PC-9 (cell line): ENCODE measurements at regions not wholly inside any gene's neighbourhood (a gene's known extent, or its start where the extent isn't known, plus 50 kb on each side); places are given as distances from the start of the nearest gene placed in this dataset.

Experiments
- BruUV-seq: library from RNA; stranded (reverse); fragments of 400-500 nt; replicated peaks from 2 replicates; lab custom pipeline; 2021; lab: Mats Ljungman, UMichigan
- CTCF ChIA-PET: fragments of 300-600 bp; sonication (Branson Sonifier 250); formaldehyde crosslinking; loops from one replicate; lab custom pipeline; 2022; ENCODE audit warnings: antibody characterized with exemption; lab: Charles Lee
- POLR2A ChIA-PET: fragments of 300-600 bp; sonication (Branson Sonifier 250); formaldehyde crosslinking; loops from one replicate; lab custom pipeline; 2022; ENCODE audit warnings: antibody characterized with exemption; ENCODE audit not compliant: unreplicated experiment; lab: Charles Lee
- DNase-seq, 2 experiments: peaks; one replicate each; pipeline versions ENCODE4 v3.0.0 to v3.0.0-alpha.2; 2015 to 2022; ENCODE audit warnings: mixed read lengths in 1 of 2
- H2AFZ ChIP-seq: fragments of 200-600 bp; sonication (generic); 2 replicates; pipeline ENCODE4 v1.8.1; 2017; ENCODE audit warnings: antibody characterized with exemption
- H3F3A ChIP-seq: fragments of 200-600 bp; sonication (generic); 2 replicates; pipeline ENCODE4 v1.8.1; 2017; ENCODE audit warnings: antibody characterized with exemption, mild to moderate bottlenecking, low read depth; ENCODE audit not compliant: insufficient read depth
- H3K27ac ChIP-seq: fragments of 200-600 bp; sonication (generic); 2 replicates; pipeline ENCODE4 v1.6.1; 2016; ENCODE audit warnings: mixed run types
- H3K27me3 ChIP-seq: fragments of 200-600 bp; sonication (generic); 2 replicates; pipeline ENCODE4 v1.6.1; 2016; ENCODE audit warnings: low read depth, mixed run types; ENCODE audit not compliant: insufficient read depth
- H3K36me3 ChIP-seq: fragments of 200-600 bp; sonication (generic); 2 replicates; pipeline ENCODE4 v1.6.1; 2016; ENCODE audit warnings: low read depth, mixed run types
- H3K4me1 ChIP-seq: fragments of 200-600 bp; sonication (generic); replicated peaks from 2 replicates; pipeline ENCODE4 v1.6.1; 2016; ENCODE audit warnings: mixed run types; ENCODE audit not compliant: insufficient read depth
- H3K4me2 ChIP-seq: fragments of 200-600 bp; sonication (generic); 2 replicates; pipeline ENCODE4 v1.6.1; 2017; ENCODE audit warnings: mixed run types
- H3K4me3 ChIP-seq: fragments of 200-600 bp; sonication (generic); 2 replicates; pipeline ENCODE4 v1.6.1; 2016; ENCODE audit warnings: mixed run types
- H3K79me2 ChIP-seq: fragments of 200-600 bp; sonication (generic); 2 replicates; pipeline ENCODE4 v1.6.1; 2017; ENCODE audit warnings: low read depth, mixed run types
- H3K9me2 ChIP-seq: fragments of 200-600 bp; sonication (generic); 2 replicates; pipeline ENCODE4 v1.8.1; 2017; ENCODE audit warnings: mild to moderate bottlenecking; ENCODE audit not compliant: insufficient read depth
- H3K9me3 ChIP-seq: fragments of 200-600 bp; sonication (generic); 2 replicates; pipeline ENCODE4 v1.8.1; 2016; ENCODE audit warnings: low read depth; ENCODE audit not compliant: insufficient read depth
- H4K20me1 ChIP-seq: fragments of 200-600 bp; sonication (generic); 2 replicates; pipeline ENCODE4 v1.8.1; 2017; ENCODE audit not compliant: insufficient read depth
- CTCF ChIP-seq: fragments of 200-600 bp; sonication (generic); conservative IDR thresholded peaks from 2 replicates; pipeline ENCODE4 v1.6.1; 2017; ENCODE audit warnings: mixed run types, antibody characterized with exemption, mild to moderate bottlenecking, moderate library complexity
- EZH2 ChIP-seq: fragments of 200-600 bp; sonication (generic); IDR thresholded peaks from 2 replicates; pipeline ENCODE4 v1.8.0; 2017; ENCODE audit warnings: antibody characterized with exemption, low read depth
- intact Hi-C: fragments of 100-400 bp; cut with micrococcal nuclease; formaldehyde crosslinking; loops from one replicate; pipeline ENCODE4 v1.10.0; 2022; ENCODE audit not compliant: unreplicated experiment

GRCh38 chr10:118950997-118951637, 78.4 kb upstream of the NANOS1 start:
- no peak overlapping the region for H3K4me2 ChIP-seq
- TF ChIP-seq CTCF = no peak
- no peak for TF ChIP-seq EZH2
- ChIA-PET CTCF (no interaction called here), POLR2A (no interaction called here)
- H3K27ac ChIP-seq = 0 out of 2 replicates have a peak overlapping the region, but pooled peaks have one; percentile 30
- H3K79me2 ChIP-seq = no peaks in the 10 kb centered on the region
- H4K20me1 ChIP-seq = no peaks in the 10 kb centered on the region
- H3K4me3 ChIP-seq = no peak overlapping the region
- H3K9me3 ChIP-seq = no peaks in the 10 kb centered on the region
- BruUV-seq = no TSS peak
- no peak for DNase-seq
- peaks cover 29% of the 10 kb centered on the region for H3K4me1 ChIP-seq
- intact Hi-C loops = no loop called here
- no peaks in the 10 kb centered on the region for H3K27me3 ChIP-seq
- H3F3A ChIP-seq = peaks cover 7% of the 10 kb centered on the region; the same call in 1 of the 2 replicates
- no peaks in the 10 kb centered on the region for H3K9me2 ChIP-seq
- H2AFZ ChIP-seq = no peak overlapping the region
- no peaks in the 10 kb centered on the region for H3K36me3 ChIP-seq

- Histone ChIP-seq H3K79me2 (no peaks in the 10 kb centered on the region), H3K4me2 (no peak overlapping the region), H2AFZ (no peak overlapping the region), H4K20me1 (no peaks in the 10 kb centered on the region), H3F3A (peaks cover 7% of the 10 kb centered on the region; the same call in 1 of the 2 replicates), H3K9me3 (no peaks in the 10 kb centered on the region), H3K4me3 (no peak overlapping the region), H3K36me3 (no peaks in the 10 kb centered on the region), H3K4me1 (peaks cover 29% of the 10 kb centered on the region), H3K9me2 (no peaks in the 10 kb centered on the region), H3K27me3 (no peaks in the 10 kb centered on the region), H3K27ac (no peak overlapping the region)
- intact Hi-C loops = no loop called here
- no peak for TF ChIP-seq CTCF
- no peak for TF ChIP-seq EZH2
- ChIA-PET POLR2A (no interaction called here), CTCF (interaction anchor here (0.5 kb wide), 1 partner anchor 34 kb away, joined by 9 read pairs; no protein-coding TSS in a partner anchor)
- no peak for DNase-seq
- no TSS peak for BruUV-seq
These were observed 76.8 kb upstream of the NANOS1 start for GRCh38 chr10:118952493-118953295.

GRCh38 chr10:118953598-118954393, 75.7 kb upstream of the NANOS1 start:
- H4K20me1 ChIP-seq = no peaks in the 10 kb centered on the region
- H3K36me3 ChIP-seq = no peaks in the 10 kb centered on the region
- TF ChIP-seq CTCF (no peak), EZH2 (no peak)
- no peak for DNase-seq
- H3K27ac ChIP-seq = no peak overlapping the region
- peaks cover 7% of the 10 kb centered on the region; the same call in 1 of the 2 replicates for H3F3A ChIP-seq
- ChIA-PET POLR2A (no interaction called here), CTCF (no interaction called here)
- intact Hi-C loops = no loop called here
- H3K4me1 ChIP-seq = peaks cover 33% of the 10 kb centered on the region
- H2AFZ ChIP-seq = no peak overlapping the region
- no peaks in the 10 kb centered on the region for H3K27me3 ChIP-seq
- no peaks in the 10 kb centered on the region for H3K9me3 ChIP-seq
- no peak overlapping the region for H3K4me3 ChIP-seq
- no TSS peak for BruUV-seq
- no peaks in the 10 kb centered on the region for H3K9me2 ChIP-seq
- H3K79me2 ChIP-seq = no peaks in the 10 kb centered on the region
- H3K4me2 ChIP-seq = no peak overlapping the region
